CD4-positive, alpha-beta T cell treated with Interleukin-12 subunit alpha and Interleukin-12 subunit beta, for 1 hour (primary cell): ENCODE measurements at regions not wholly inside any gene's neighbourhood (a gene's known extent, or its start where the extent isn't known, plus 50 kb on each side); places are given as distances from the start of the nearest gene placed in this dataset.
"Not testable (repeated sequence)": the region's sequence is repeated elsewhere in the genome, so short reads cannot be mapped to it uniquely, and the experiment has no call there.

Experiments
- DNase-seq: peaks from one replicate; pipeline ENCODE4 v3.0.0-alpha.2; 2020

DNA sequence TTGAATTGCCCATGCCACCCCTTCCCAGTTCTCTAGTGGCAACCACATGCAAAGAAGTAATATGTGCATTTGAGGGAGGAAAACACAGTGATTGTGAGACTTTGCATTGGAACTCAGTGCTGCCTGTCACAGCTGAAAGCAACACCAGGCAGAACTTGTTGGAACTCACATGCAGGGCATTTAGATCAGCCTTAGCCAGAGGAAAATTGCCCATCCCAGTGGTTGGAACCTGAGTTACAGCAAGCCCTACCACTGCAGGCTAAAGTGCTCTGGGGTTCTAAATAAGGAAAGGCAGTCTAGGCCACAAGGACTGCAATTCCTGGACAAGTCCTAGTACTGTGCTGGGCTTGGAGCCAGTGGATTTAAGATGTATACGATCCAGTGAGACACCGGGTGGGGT is 245.3 kb upstream of the UFL1 start:
- DNase-seq: no peak

DNA sequence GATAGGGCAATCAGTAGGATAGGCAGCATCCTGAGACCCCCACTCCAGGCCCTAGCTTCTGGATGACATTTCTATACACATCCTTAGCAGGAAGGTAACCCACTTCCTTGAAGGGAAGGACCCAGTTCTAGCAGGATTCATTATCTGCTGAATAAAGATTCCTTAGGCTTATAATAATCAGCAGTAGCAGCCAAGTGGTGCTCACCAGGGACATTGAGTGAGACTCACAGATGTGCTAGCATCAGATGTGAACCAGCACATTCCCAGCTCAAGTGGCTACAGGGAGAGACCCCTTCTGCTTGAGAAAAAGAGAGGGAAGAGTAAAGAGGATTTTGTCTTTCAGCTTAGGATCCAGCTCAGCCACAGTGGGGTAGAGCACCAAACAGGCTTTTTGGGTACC is 244.8 kb upstream of the UFL1 start:
- DNase-seq: no peak

DNA sequence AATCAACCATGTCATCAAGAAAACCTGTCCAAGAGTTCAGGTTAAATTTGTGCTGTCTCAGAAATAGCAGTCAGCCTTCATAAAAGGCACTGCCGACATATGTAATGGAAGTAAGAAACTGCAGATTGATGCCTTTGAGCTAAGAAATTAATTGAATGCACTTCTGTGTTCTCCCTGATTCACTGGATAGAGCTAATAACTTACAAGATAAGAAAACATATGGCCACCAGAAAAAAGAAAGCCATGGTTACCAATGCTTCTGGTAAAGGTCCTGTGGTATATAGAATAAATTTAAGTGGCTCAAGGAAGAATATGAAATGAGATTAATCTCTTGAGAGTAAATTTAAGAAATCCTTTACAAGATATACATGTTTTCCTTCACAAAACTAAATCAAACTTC is 242.5 kb upstream of the UFL1 start:
- DNase-seq: no peak

DNA sequence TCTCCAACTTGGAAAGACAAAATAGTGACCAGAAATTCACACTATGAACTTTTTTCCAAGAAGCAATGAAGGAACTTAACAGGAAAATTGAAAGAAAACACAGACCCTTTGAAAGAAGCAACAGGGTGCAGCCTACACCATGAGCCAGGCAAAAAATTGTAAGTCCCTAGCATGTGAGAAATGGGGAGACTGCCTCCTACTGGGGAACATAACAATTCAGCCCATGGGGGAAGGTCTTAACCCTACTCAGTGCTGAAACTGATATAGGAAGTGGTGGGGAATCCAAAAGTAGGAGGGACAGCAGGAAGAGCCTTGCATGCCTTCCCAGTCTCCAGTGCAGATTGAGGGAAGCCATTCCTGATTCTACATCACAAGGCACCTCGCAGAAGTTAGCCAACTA is 235.1 kb upstream of the UFL1 start:
- no peak for DNase-seq

DNA sequence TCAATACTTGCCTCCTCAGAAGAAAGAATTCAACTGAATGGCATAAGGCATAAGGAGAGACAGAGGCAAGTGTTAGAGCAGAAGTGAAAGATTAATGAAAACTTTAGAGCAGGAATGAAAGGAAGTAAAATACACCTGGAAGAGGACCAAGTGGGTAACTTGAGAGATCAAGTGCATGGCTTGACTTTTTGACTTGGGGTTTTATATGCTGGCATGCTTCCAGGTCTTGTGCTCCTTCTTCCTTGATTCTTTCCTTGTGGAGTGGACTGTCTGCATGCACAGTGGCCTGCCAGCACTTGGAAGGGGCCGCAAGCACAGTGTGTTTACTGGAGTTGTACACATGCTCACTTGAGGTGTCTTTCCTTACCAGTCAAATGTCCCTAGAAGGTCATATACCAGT is 222.1 kb upstream of the UFL1 start:
- no peak for DNase-seq

DNA sequence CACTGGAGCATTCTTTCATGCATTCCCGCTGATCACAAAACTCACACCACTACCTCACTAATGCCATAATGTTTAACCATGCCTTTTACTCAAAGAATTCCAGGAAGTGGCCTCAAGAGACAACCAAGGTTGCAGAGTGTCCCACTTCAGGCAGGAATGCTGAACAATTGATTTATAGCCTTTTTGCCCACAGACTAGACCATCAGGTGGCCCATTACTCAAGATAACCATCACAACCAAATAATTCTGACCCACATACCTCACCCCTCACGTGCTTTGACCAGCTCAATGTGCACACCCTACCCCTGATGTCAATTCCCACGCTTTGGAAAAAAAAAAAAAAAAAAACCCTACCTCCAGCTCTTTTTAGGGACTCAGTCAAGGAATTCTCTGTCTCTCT is 220.6 kb upstream of the UFL1 start:
- DNase-seq: no peak

DNA sequence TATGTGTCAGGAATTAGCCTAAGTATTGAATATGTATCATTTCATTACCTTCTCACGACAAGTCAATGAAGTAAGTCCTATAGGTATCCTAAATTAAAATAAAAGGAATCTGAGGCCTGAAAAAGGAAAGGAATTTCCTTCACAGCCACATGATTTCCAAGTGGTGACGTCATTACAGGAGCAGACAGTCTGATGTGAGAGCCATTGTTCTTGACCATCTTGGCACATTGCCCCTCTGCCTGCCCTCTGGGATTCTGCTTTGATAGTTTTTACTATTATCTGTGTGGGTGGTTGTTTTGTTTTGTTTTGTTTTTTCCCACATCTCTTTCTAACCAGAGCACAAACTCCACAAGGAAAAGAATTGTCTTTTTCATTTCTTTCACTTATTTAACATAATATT is 219.8 kb upstream of the UFL1 start:
- DNase-seq: no peak

DNA sequence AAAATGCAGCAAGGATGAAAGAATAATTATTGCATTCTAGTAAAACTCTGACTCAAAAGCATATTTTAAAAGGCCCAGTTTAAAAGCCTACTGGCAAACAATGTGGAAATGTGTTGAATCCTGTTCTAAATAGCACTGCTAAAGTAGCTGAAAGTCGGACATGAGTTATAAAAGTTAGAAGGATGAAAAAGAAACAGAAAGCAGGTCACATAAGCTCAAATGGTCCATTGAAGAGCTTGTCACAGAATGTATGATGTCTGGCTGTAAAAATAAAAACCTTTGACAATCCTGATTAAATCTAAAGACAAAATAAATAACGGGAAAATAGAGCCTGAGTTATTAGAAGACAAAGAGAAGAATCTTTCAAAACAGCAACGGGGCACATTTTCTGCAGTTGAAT is 218.6 kb upstream of the UFL1 start:
- no peak for DNase-seq

DNA sequence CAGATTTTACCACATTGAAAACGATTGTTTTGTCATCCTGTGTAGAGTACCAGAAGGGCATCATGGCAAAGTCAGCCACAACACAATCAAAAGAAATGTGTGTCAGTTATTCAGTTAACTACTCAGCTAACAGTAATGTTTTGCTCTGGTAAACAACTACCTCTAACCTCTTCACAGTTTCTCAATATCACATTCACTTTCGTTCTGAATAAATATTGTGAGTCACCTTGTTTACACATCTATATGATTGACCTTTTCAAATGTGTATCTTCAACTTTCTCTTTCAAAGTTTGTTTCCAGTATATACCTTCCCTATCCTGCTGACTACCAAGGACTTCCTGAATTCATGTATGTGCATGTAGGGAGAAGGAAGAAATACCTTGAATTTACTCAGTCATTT is 216.6 kb upstream of the UFL1 start:
- no peak for DNase-seq

DNA sequence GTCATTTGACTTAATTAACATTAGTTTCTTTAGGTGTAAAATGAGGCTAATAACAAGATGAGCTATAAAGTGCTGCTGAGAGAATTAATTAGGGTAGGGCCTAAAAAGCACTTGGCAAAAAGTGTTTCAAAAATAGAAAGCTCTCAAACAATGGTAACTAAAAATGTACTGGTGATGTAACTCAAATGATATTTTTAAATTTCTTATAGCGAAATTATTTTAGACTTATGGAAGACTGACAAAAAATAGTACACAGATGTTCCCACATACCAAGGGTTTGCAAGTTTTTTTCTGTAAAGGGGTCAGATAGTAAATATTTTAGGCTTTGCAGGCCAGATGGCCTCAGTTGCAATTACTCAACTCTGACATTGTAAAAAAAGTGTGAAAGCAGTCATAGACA is 190.7 kb upstream of the UFL1 start:
- DNase-seq: no peak

DNA sequence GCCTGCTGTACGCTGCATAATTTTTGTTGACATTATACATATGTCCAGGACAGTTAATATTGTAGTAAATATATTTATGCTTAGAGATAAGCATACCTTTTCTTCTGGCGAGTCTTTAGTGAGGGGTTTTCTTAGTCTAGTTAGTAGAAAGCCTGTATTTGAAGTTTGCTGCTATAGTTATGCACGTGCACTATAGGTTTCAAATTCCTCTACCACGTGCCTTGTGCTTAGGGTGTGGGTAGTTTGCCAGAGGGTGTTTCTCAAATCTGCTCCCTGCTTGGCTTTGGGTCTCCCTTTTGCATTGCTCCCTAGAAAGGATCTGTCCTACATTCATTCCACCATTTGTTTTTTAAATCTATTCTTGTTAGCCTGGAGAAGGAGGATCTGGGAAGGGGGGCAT is 181.4 kb upstream of the UFL1 start:
- no peak for DNase-seq

DNA sequence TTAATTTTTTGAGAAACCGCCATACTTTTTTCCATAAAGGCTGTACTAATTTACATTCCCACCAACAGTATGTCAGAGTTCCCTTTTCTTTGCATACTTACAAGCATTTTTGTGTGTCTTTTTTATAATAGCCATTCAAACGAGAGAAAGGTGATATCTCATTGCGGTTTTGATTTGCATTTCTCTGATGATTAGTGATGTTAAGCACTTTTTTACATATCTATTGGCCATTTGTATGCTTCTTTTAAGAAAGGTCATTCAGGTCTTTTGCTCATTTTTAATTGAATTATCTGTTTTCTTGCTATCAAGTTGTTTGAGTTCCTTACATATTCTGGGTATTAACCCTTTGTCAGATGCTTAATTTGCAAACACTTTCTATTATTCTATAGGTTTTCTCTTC is 176.1 kb upstream of the UFL1 start:
- DNase-seq: no peak

DNA sequence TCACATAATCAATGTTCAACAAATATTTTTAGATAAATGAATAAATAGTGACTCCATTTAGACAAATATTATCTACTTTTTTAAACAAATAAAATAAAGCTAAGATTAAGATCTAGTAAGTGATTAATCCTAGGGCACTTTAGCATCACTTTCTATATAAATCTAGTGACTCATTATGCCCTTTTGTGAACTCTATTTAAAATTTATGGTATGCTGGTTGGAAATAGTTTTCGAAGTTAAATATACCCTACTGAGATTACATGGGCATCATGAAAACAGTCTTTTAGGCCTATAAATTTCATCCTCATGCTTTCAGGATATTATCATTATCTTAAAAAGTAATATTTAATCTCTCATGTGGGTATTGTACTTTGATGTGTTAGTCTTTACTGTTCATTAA is 140.4 kb upstream of the UFL1 start:
- no peak for DNase-seq

DNA sequence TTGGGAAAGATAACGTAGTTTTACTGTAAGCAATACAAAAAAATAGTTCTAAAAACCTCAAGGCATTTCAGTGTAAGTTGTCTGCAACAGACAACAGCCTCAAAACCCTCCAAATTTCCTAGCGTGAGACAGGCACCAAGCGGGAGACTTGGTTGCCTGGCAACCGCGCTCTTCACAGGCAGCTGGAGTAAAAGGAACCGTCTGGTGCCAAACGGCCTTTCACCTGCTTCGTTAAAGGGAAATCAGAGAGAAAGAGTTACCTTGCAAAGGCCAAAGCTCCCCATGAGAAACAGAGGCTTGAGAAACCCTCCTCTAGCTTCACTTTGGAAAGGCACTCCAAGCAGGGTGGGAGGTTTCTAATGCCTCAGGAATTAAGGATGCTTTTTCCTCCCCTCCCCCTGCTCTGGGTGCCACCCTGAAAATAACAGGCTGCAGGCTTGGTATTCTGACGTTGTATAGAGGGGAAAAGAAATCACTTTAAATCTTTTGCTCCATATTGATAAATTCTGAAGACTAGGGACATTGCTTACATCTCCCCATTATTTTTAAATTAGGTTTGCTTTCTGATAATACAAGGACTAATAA is 129.7 kb upstream of the UFL1 start:
- DNase-seq: no peak

DNA sequence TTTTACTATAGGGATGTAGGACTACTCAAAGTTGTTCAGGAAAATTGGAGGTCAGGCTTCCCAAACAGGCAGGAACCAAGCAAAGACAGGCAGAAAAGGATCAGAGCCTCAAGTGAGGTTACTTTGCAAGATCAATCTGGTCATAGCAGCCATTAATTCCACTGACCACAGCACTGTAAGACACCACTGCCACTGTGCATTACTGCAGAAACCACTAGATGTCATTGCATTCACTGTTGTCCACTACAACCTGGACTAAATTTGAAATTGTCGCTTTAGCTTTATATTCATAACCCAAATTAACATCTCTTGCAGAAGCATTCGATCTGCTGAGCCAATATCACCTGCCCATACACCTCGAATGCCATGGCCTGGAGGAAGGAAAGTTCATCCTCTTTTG is 126.9 kb upstream of the UFL1 start:
- no peak for DNase-seq

DNA sequence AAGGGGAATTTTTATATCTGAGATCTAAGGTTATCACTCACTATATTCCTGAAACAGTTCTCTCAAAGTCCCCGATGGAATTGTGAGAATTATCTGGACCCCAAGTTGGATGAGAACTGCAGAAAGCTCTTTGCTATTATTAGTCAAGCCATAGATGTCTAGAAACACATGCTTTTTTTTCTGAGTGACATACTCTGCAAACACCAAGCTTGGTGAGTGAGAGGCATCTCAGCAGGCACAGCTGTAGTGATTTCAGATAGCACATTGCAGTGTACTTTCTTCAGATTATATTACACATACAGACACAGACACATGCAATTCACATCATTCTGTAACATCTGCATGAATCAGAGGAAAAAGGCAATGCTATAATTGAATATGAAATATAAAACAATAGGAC is 111.1 kb upstream of the UFL1 start:
- DNase-seq: no peak

DNA sequence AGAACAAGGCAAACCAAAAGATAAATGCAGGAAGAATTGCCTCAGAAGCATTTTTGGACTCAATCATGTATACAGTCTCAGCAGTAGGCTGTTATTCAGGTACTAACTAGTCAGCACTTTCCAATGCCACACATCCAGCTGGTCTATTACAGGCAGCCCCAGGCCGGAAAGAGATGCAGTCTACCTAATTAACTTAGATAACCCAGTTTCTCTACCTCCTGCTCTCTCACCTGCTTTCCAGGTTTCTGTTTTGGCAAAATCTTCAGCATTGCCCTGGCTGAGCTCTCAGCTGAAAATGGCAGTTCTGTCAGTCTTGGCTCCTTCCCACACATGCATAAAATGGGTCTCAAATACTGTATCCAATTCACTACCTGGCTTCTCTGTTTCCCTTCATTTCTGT is 101.3 kb upstream of the UFL1 start:
- no peak for DNase-seq

DNA sequence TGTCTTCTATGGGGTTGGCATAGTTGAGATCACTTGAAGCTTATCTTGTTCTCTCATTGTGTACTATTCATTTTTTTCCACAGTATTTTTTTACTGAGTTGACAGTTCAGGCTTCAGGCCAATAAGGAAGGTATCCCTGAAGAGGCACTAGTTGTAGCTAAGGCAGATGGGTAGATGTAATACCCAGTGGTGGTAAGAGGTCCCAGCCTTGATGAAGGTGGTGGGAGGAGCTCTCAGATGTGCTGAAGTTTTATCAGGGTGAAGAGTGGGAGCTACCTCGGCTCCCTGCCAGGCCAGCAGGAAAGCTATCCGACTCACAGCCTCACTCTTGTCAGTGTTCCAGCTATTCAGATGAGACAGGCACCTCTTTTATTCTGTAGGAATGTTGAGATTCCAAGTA is 87.7 kb upstream of the UFL1 start:
- no peak for DNase-seq

DNA sequence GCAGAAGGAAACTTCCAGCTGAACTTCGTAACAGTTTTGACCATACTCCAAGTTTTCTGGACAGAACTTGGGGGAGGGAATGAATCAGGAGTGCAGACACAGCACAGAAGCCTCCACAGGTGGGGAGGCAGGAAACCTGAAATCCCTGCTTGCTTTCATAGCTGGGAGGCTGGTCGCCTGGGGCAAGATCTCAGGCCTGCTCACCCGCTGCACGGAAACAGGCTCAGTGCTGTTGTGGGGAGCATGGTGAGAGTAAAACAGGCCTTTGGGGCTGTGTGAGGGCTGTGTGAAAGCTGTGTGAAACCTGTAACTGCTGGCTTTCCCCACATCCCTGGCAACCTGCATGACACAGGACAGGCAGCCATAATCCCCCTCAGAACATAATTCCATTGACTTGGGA is 85.2 kb upstream of the UFL1 start:
- DNase-seq: no peak

DNA sequence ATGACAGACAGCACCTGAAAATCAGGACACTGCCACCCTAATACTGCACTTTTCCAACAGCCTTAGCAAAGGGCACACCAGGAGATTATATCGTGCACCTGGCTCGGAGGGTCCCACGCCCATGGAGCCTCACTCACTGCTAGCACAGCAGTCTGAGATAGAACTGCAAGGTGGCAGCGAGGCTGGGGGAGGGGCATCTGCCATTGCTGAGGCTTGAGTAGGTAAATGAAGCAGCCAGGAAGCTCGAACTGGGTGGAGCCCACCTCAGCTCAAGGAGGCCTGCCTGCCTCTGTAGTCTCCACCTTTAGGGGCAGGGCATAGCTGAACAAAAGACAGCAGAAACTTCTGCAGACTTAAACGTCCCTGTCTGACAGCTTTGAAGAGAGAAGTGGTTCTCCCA is 84.4 kb upstream of the UFL1 start:
- DNase-seq: not testable (repeated sequence)

DNA sequence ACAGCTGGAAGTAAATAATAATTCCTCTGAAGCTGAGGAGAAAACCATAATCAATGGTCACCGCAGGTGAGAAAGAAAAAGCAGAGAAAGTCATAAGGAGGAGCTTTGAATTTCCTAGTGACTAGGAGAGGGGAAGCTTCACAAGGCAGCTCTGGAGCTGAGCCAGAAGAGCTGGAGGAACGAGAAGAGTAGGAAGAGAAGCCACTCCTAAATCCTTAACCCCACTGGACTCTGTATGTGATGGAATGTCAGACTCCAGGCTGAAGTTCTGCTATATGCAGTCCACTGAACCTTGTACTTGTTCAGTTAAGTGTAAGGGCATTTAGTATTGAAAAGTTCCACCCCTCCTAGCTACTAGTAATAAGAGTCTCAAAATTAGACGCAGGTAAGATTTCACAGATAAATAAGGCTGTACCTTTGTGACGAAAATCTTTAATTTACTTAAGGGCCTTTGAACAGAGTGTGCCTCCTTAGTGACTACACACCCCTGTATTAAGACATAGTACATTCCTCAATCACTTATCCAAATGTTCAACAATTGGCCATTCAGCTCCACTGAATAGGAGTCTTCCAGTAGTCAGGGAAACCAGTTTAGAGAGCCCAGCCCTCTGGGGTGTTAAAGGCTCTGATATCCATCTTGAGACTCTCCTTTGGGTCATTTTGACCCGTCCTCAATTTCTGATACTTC is 71.4 kb upstream of the UFL1 start:
- no peak for DNase-seq

DNA sequence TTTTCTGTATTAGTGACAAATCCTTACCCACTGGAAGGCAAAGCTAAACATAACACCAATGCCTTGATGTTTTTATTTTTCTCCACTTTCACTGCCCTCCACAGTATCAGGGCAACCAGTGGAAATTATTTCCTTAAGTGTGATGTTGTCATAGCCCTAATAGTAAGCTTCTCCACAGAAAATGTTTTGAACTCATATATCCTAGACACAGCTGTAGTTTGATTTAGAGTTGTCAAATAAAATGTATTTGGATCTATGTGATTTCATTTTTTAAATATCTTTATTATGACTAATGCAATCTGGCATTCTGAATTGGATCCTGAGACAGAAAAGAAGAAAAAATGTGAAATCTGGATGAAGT is 70.9 kb upstream of the UFL1 start:
- DNase-seq: no peak

DNA sequence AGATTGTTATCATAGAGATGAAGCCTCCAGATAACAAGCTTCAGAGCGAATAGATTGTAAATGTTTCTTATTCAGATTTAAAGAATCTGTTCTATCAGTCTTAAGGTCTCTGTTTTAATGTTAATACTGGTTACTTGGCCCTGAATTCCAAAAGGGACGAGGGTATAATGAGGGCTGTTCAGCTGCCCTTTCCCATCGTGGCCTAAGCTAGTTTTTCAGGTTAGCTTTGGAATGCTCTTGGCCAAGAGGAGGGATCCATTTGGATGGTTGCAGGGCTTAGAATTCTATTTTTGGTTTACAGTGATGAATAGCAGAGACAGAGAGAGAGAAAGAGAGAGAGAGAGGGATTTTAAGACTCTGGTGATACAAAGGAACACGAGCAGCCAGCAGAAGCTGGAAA is 62.8 kb upstream of the UFL1 start:
- no peak for DNase-seq

DNA sequence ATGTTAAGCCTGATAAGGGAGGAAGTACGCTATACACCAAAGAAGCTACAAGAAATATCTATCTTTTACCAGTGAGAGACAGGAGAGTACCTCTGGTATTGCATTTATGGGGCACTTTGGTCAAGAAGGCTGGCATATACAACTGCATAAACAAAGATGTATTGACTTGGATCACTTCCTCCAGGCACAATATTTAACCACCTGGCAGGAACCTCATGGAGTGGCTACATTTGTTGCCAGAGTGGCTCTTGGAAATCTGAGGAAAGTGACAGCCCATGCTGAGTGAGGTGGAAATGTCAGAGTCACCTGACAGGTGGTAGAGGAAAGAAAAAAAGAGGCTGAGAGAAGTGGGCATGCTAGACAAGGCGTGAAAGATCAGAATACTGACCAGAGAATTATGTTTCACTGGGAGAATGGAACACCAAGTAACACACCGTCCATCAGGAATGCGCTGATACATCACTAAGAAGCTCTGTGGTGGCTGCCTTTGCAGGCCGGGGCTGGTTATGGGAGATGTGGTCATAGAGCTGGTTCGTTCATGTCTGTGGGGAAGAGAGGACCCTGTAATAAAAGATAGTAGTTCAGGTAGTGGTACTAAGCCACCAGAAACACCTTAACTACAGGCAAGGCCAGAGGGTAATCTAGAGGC is 61.4 kb upstream of the UFL1 start:
- DNase-seq: no peak

DNA sequence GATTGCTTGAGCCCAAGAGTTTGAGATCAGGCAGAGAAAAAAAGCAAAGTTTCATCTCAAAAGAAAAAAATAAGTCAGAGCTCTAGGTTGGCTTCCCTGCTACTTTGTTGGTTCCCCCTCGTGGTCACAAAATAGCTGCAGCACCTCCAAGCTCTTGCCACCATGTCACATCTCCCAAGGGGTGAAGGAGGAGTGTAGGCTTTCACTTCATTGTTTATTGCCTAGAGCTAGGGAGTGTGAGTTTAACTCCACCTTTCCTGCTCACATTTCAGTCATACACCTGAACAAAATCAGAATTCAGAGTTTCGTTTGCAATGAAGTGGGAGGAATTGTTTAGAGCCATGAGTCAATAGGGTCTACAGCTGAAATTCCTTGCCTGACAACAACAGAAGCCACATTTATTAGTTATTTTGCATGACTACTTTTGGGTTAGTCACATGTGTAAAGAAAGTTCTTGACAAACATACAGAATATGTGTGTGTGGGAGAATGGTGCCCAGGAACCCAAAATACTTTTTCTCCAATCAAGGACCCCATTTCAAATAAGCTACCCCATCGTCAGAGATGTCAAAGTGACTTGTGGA is 56.2 kb upstream of the UFL1 start:
- no peak for DNase-seq
